LNCAP (cell line): ENCODE measurements at regions not wholly inside any gene's neighbourhood (a gene's known extent, or its start where the extent isn't known, plus 50 kb on each side); places are given as distances from the start of the nearest gene placed in this dataset.

Experiments
- CTCF ChIP-seq: fragments of 450-650 bp; IDR thresholded peaks from 2 replicates; pipeline ENCODE4 v1.5.1; 2017; ENCODE audit warnings: mild to moderate bottlenecking

- no peak for TF ChIP-seq CTCF
These were observed 102.3 kb upstream of the IPO9 start for GRCh38 chr1:201726700-201727099.

- TF ChIP-seq CTCF = no peak
These were observed 100.2 kb upstream of the IPO9 start for GRCh38 chr1:201728731-201729130.

- TF ChIP-seq CTCF = no peak
These were observed 98.9 kb upstream of the IPO9 start for GRCh38 chr1:201729973-201730608.

- no peak for TF ChIP-seq CTCF
These were observed 98.3 kb upstream of the IPO9 start for GRCh38 chr1:201730611-201731010.

GRCh38 chr1:201731142-201731541 lies 97.8 kb upstream of the IPO9 start:
- TF ChIP-seq CTCF = no peak

- TF ChIP-seq CTCF = no peak
These were observed 97.4 kb upstream of the IPO9 start for GRCh38 chr1:201731592-201731991.

- no peak for TF ChIP-seq CTCF
These were observed 96.6 kb upstream of the IPO9 start for GRCh38 chr1:201732351-201732750.

- no peak for TF ChIP-seq CTCF
These were observed 94.2 kb upstream of the IPO9 start for GRCh38 chr1:201734786-201735185.
